Esophagus muscularis mucosa (tissue), 4 donors: ENCODE measurements at regions not wholly inside any gene's neighbourhood (a gene's known extent, or its start where the extent isn't known, plus 50 kb on each side); places are given as distances from the start of the nearest gene placed in this dataset.

Experiments
- CTCF ChIP-seq, 3 experiments: fragments of 200-600 bp in 2 of 3; fragments of 450-650 bp in 1 of 3; sonication (generic) in 2 of 3; IDR thresholded peaks; one replicate each; pipeline ENCODE4 v1.5.1; 2017 to 2019; ENCODE audit warnings: antibody characterized with exemption in 3 of 3, mild to moderate bottlenecking in 2 of 3, moderate library complexity in 1 of 3
- EP300 ChIP-seq: sonication (generic); formaldehyde crosslinking; IDR thresholded peaks from one replicate; pipeline ENCODE4 v1.6.1; 2017; ENCODE audit warnings: antibody characterized with exemption
- POLR2A ChIP-seq: fragments of 450-650 bp; IDR thresholded peaks from one replicate; pipeline ENCODE4 v1.6.1; 2017; ENCODE audit warnings: antibody characterized with exemption, moderate library complexity, mild to moderate bottlenecking, low read depth
- POLR2AphosphoS5 ChIP-seq, 2 donors: sonication (generic); formaldehyde crosslinking; IDR thresholded peaks; one replicate each; pipeline ENCODE4 v1.6.1; 2017; ENCODE audit warnings: antibody characterized with exemption in 2 of 2

DNA sequence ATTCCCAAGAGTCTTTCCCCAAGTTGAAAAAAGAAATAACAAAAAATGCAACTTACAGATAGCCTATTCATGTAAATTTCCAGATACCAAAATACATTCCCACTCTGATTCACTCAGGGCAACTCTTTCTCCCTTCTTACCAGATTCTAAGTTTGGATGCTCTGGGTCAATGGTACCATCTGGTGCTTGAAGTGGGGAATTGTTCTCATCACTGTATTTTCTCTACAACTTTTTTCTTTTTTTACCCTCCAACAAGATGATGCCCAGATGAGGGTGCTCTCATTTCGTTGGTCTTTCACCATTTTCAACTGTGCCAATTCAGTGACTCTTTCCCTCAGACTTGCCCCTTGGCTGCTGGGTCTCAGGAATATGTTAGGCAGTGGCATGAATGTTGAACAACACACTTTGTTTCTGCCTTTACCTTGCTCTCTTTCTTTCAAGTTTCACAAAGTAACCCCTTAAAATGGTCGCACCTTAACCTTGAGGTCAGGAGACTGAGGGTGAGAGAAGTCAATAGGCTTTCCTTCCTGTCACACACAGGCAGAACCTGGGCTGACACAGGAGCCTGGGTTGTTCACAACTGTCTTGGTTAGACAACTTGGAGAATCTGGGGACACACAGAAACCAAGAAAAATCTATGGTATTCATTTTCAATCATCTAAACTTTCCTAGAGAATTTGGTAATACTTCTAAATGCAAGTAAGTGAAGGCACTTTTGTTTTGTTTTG is 330.7 kb upstream of the SLCO3A1 start:
- TF ChIP-seq EP300 (no peak), CTCF (IDR thresholded peaks at IDR 0.05) (no peak), POLR2AphosphoS5 (IDR thresholded peaks at IDR 0.05) (no peak), POLR2A (no peak)
